Fibroblast of villous mesenchyme (primary cell): ENCODE measurements at regions not wholly inside any gene's neighbourhood (a gene's known extent, or its start where the extent isn't known, plus 50 kb on each side); places are given as distances from the start of the nearest gene placed in this dataset.

Experiments used
- DNase-seq: peaks from one replicate; pipeline ENCODE4 v3.0.0-alpha.2; 2010; ENCODE audit warnings: low read depth
- H3K4me3 ChIP-seq: 2 replicates; pipeline ENCODE4 v1.5.1; 2011; ENCODE audit warnings: low read depth, mild to moderate bottlenecking, low read length
- TF ChIP-seq, protein P1 (sequence below): IDR thresholded peaks from 2 replicates; pipeline ENCODE4 v1.5.1; 2012; ENCODE audit warnings: low read depth, mild to moderate bottlenecking, low read length; ENCODE audit not compliant: insufficient read depth

DNA sequence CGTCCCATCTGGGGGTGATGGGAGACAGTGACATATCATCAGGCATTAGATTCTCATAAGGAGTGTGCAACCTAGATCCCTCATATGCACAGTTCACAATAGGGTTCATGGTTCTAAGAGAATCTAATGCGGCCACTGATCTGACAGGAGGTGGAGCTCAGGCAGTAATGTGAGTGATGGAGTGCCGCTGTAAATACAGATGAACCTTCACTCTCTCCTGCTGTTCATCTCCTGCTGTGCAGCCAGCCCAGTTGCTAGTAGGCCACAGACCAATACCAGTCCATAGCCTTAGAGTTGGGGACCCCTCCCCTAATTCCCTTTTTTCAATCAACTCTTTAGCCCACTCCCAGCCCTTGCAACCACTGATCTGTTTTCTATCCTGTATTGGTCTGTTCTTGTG, 581.1 kb upstream of the AUTS2 start:
- TF ChIP-seq, protein P1, sequence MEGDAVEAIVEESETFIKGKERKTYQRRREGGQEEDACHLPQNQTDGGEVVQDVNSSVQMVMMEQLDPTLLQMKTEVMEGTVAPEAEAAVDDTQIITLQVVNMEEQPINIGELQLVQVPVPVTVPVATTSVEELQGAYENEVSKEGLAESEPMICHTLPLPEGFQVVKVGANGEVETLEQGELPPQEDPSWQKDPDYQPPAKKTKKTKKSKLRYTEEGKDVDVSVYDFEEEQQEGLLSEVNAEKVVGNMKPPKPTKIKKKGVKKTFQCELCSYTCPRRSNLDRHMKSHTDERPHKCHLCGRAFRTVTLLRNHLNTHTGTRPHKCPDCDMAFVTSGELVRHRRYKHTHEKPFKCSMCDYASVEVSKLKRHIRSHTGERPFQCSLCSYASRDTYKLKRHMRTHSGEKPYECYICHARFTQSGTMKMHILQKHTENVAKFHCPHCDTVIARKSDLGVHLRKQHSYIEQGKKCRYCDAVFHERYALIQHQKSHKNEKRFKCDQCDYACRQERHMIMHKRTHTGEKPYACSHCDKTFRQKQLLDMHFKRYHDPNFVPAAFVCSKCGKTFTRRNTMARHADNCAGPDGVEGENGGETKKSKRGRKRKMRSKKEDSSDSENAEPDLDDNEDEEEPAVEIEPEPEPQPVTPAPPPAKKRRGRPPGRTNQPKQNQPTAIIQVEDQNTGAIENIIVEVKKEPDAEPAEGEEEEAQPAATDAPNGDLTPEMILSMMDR = no peak
- H3K4me3 ChIP-seq = no peak overlapping the region
- no peak for DNase-seq

DNA sequence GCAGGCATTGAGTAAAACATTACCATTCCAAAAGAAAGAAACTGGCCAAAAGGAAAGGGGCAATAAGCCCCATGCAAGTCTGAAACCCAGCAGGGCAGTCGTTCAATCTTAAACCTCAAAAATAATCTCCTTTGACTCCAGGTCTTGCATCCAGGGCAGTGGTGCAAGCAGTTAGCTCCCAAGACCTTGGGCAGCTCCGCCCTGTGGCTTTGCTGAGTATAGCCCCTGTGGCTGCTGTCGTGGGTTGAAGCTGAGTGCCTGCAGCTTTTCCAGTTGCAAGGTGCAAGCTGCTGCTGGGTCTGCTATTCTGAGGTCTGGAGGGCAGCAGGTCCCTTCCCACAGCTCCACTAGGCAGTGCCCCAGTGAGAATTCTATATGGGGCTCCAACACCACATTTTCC, 580.1 kb upstream of the AUTS2 start:
- no peak for DNase-seq
- TF ChIP-seq, protein P1 = no peak

DNA sequence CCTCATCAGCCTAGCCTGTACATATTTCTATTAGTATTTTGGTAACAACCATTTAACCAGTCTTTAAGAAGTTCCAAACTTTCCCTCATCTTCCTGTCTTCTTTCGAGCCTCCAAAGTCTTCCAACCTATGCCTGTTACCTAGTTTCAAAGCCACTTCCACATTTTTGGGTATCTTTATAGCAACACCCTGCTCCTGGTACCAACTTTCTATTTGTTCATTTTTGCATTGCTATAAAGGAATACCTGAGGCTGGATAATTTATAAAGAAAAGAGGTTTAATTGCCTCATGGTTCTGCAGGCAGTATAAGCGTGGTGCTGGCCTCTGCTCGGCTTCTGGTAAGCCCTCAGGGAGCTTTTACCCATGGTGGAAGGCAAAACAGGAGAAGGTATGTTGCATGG, 578.8 kb upstream of the AUTS2 start:
- DNase-seq = no peak
- no peak overlapping the region for H3K4me3 ChIP-seq
- TF ChIP-seq, protein P1 = no peak

More for the DNA sequence above, 580.1 kb upstream of the AUTS2 start:
- no peak overlapping the region for H3K4me3 ChIP-seq

DNA sequence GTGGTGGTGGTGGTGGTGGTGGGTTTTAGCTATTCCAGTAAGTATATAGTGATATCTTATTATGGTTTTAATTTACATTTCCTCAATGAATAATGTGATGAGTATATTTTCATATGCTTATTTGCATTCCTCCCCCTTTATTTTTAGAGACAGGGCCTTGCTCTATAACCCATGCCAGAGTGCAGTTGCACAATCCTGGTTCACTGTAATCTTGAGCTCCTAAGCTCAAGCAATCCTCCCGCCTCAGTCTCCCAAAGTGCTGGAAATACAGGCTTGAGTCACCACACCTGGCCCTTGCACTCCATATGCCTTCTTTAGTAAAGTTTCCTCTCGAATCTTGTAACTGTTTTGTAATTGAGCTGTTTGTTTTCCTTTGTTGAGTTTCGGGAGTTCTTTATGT, 577.7 kb upstream of the AUTS2 start:
- no peak for DNase-seq
- TF ChIP-seq, protein P1 = no peak
- H3K4me3 ChIP-seq = no peak overlapping the region

DNA sequence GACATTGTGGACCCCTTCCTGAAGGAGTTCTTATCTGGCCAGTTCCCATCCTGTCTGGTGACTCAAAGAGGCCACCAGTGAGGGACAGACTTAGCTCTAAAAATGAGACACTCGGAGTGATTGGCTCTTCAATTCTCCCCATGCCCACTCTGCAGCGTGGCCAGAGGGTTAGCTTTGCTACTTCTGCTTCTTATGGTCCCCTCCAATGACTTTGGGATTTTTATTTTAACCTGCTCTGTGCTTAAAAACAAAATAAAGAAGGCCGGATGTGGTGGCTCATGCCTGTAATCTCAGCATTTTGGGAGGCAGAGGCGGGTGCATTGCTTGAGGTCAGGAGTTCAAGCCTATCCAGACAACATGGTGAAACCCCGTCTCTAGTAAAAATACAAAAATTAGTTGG, 573.0 kb upstream of the AUTS2 start:
- TF ChIP-seq, protein P1 = no peak
- DNase-seq = no peak
- H3K4me3 ChIP-seq = no peak overlapping the region

DNA sequence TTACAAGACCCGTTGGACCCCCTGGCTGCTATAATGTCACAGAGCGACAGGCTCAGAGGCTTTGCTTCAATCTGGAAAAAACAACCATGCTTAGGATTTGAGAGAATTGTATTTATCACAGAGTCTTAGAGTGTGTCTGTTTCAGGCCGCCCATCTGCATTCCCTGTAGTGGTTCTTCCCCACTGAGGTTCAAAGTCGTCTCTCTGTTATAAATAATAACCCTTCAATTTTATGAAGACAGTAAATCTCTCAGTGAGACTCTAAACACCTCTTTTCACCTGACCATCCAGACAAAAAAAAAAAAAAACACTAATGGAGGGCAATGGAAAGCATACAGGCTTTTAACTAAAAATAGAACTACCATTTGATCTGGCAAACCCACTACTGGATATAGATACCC, 565.4 kb upstream of the AUTS2 start:
- TF ChIP-seq, protein P1 = no peak

DNA sequence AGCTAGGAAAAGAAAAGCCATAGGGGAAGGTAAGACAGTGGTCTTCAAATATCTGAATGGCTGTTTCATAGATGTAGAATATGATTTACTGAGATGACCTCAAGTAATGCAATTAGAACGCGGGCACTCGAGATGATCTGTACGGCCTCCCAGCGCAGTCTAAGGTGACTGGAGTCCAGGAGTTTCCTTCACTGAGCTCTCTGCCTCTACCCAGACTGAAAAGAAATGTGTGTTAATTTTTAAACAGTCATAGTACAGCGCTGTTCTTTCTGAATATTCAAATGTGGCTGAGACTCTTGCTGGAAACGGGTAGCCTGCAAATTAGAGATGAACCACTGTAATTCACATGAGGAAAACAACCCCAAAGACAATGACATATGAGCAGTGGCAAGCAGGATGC, 562.4 kb upstream of the AUTS2 start:
- no peak for DNase-seq
- TF ChIP-seq, protein P1 = no peak
- H3K4me3 ChIP-seq = no peak overlapping the region

More for the DNA sequence above, 565.4 kb upstream of the AUTS2 start:
- DNase-seq = no peak
- H3K4me3 ChIP-seq = no peak overlapping the region
